ENCODE measurements at regions not wholly inside any gene's neighbourhood (a gene's known extent, or its start where the extent isn't known, plus 50 kb on each side); places are given as distances from the start of the nearest gene placed in this dataset.

DNA sequence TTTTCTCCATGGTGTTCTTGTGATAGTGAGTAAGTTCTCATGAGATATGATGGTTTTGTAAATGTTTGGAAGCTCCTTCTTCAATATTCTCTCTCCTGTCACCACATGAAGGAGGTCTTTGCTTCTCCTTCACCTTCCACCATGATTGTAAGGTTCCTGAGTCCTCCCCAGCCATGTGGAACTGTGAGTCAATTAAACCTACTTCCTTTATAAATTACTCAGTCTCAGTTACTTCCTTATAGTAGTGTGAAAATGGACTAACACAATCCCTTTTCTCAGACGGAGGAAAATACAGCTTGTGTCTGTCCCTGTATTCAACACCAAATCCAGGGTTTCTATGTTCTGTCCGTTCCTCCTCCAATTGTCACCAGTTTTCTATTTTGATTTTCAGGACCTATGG is 181.0 kb downstream of the ALDH8A1 start (continued):
- no peak for TF ChIP-seq EZH2 (IDR thresholded peaks at IDR 0.05; ENCODE audit: low read depth, low read length, severe bottlenecking)
